ENCODE measurements at regions not wholly inside any gene's neighbourhood (a gene's known extent, or its start where the extent isn't known, plus 50 kb on each side); places are given as distances from the start of the nearest gene placed in this dataset.

DNA sequence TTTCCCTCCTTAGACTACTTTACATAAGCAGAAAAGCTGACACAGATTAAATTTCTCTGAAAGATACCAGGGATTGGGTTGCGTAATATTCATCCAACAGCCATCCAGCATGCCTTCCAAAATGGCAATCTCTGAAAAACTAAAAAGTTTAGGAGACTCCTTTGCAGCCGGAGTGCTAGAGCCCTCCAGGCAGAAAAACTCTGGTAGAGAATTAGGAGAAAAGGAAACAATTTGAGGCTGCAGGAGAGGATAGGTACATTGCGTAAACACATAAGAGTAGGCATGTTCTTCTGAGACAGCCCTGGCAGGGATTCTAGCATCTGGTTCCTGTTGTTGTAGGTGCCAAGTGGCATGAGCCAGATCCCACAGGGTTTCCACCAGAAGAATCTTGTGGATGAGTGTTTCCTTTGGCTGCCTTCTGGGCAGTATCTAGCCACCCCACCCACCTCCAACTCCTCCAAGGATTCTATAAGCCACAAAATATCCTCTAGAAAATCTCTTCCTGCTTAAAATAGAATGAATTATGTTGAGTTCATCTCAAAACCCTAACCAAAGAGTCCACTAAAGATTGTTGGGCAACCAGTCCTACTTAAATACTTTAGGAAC, 402.4 kb downstream of the HGF start:
- no peaks in the 10 kb centered on the region for H3K27me3 ChIP-seq (ENCODE audit: control insufficient read depth, insufficient read depth, low read length)
- H3K36me3 ChIP-seq (ENCODE audit: control insufficient read depth, insufficient read depth, low read length): no peaks in the 10 kb centered on the region
- H3K4me3 ChIP-seq (ENCODE audit: low read depth, low read length): no peak overlapping the region
- H3K9ac ChIP-seq (ENCODE audit: low read length): no peak overlapping the region
- H3K27ac ChIP-seq (ENCODE audit: low read depth, low read length): no peak overlapping the region
- peaks cover 9% of the 10 kb centered on the region for H3K4me1 ChIP-seq (ENCODE audit: control insufficient read depth, insufficient read depth, low read length)
- H3K9me3 ChIP-seq (ENCODE audit: control insufficient read depth, insufficient read depth, low read depth, low read length): no peaks in the 10 kb centered on the region

DNA sequence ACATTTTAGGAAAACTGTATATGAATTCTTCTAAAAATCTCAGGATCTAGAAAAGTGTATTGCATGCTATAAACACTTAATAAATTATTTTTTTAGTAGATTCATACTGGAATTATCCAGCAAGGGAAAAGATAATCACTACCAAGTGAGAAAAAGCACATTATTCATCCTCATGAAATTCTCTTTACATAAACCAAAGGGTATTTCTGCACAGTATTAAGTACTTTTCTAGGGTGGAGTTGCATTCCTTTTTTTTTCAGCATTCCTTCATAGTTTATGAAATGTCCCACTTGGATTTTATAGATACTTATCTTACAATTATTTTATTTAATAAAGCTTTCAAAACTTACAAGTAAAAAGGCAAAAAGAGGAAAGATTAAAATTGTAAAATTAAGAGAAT, 403.3 kb downstream of the HGF start:
- Histone ChIP-seq H3K36me3 (ENCODE audit: control insufficient read depth, insufficient read depth, low read length) (no peaks in the 10 kb centered on the region), H3K9ac (ENCODE audit: low read length) (no peak overlapping the region), H3K4me3 (ENCODE audit: low read depth, low read length) (no peak overlapping the region), H3K4me1 (ENCODE audit: control insufficient read depth, insufficient read depth, low read length) (peaks cover 9% of the 10 kb centered on the region), H3K9me3 (ENCODE audit: control insufficient read depth, insufficient read depth, low read depth, low read length) (no peaks in the 10 kb centered on the region), H3K27me3 (ENCODE audit: control insufficient read depth, insufficient read depth, low read length) (no peaks in the 10 kb centered on the region), H3K27ac (ENCODE audit: low read depth, low read length) (no peak overlapping the region)

GRCh38 chr7:81361769-81362312, 408.0 kb downstream of the HGF start:
- Histone ChIP-seq H3K9ac (ENCODE audit: low read length) (no peak overlapping the region), H3K36me3 (ENCODE audit: control insufficient read depth, insufficient read depth, low read length) (no peaks in the 10 kb centered on the region), H3K27me3 (ENCODE audit: control insufficient read depth, insufficient read depth, low read length) (no peaks in the 10 kb centered on the region), H3K4me1 (ENCODE audit: control insufficient read depth, insufficient read depth, low read length) (peaks cover 9% of the 10 kb centered on the region), H3K9me3 (ENCODE audit: control insufficient read depth, insufficient read depth, low read depth, low read length) (no peaks in the 10 kb centered on the region), H3K27ac (ENCODE audit: low read depth, low read length) (no peak overlapping the region), H3K4me3 (ENCODE audit: low read depth, low read length) (no peak overlapping the region)

GRCh38 chr7:81355911-81356310, 413.9 kb downstream of the HGF start:
- Histone ChIP-seq H3K27me3 (ENCODE audit: control insufficient read depth, insufficient read depth, low read length) (no peaks in the 10 kb centered on the region), H3K4me3 (ENCODE audit: low read depth, low read length) (no peak overlapping the region), H3K27ac (ENCODE audit: low read depth, low read length) (no peak overlapping the region), H3K9ac (ENCODE audit: low read length) (no peak overlapping the region), H3K36me3 (ENCODE audit: control insufficient read depth, insufficient read depth, low read length) (no peaks in the 10 kb centered on the region), H3K9me3 (ENCODE audit: control insufficient read depth, insufficient read depth, low read depth, low read length) (no peaks in the 10 kb centered on the region), H3K4me1 (ENCODE audit: control insufficient read depth, insufficient read depth, low read length) (no peaks in the 10 kb centered on the region)

DNA sequence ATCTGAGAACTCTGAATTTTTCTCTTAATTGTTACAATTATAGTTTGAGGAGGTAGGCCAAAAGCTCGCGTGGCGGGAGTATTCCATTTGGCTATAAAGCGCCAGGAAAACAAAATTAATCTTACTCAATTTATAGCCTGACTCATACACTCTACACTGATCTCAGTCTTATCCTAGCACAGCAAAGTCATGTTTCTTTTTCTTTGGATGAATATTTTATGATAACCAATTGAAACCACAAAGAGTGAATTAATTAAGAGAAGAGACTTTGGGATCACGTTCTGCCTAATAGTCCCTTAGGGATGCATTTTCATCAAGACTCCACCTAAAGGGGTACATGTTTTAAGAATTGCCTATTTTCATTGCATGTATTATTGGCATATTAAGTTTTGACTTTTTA, 420.8 kb downstream of the HGF start:
- no peaks in the 10 kb centered on the region for H3K9me3 ChIP-seq (ENCODE audit: control insufficient read depth, insufficient read depth, low read depth, low read length)
- H3K4me3 ChIP-seq (ENCODE audit: low read depth, low read length): no peak overlapping the region
- H3K4me1 ChIP-seq (ENCODE audit: control insufficient read depth, insufficient read depth, low read length): no peaks in the 10 kb centered on the region
- no peaks in the 10 kb centered on the region for H3K36me3 ChIP-seq (ENCODE audit: control insufficient read depth, insufficient read depth, low read length)
- H3K27ac ChIP-seq (ENCODE audit: low read depth, low read length): no peak overlapping the region
- H3K9ac ChIP-seq (ENCODE audit: low read length): no peak overlapping the region
- no peaks in the 10 kb centered on the region for H3K27me3 ChIP-seq (ENCODE audit: control insufficient read depth, insufficient read depth, low read length)

DNA sequence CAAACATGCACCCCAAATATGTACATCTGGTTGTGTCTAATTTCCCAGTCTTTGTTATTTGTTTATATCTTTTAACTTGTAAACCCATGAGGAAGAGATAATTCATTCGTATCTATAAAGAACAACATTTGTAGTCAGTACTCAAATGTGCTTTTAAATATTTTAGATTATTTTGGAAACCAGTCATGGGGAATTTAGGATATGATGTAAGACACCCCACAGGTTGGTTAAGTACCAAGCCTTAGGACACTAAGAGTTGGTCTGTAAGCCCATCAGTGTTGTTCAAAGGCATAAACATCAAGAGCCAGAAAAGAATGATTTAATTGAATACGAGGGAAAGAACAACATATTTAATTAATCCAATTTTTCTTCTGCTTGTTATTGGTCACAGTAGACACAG, 421.1 kb upstream of the SEMA3C start:
- no peaks in the 10 kb centered on the region for H3K9me3 ChIP-seq (ENCODE audit: control insufficient read depth, insufficient read depth, low read depth, low read length)
- no peaks in the 10 kb centered on the region for H3K36me3 ChIP-seq (ENCODE audit: control insufficient read depth, insufficient read depth, low read length)
- no peak overlapping the region for H3K9ac ChIP-seq (ENCODE audit: low read length)
- no peaks in the 10 kb centered on the region for H3K27me3 ChIP-seq (ENCODE audit: control insufficient read depth, insufficient read depth, low read length)
- H3K4me1 ChIP-seq (ENCODE audit: control insufficient read depth, insufficient read depth, low read length): 0 out of 2 replicates have a peak, but pooled peaks cover 3% of the 10 kb centered on the region
- H3K4me3 ChIP-seq (ENCODE audit: low read depth, low read length): no peak overlapping the region
- no peak overlapping the region for H3K27ac ChIP-seq (ENCODE audit: low read depth, low read length)

DNA sequence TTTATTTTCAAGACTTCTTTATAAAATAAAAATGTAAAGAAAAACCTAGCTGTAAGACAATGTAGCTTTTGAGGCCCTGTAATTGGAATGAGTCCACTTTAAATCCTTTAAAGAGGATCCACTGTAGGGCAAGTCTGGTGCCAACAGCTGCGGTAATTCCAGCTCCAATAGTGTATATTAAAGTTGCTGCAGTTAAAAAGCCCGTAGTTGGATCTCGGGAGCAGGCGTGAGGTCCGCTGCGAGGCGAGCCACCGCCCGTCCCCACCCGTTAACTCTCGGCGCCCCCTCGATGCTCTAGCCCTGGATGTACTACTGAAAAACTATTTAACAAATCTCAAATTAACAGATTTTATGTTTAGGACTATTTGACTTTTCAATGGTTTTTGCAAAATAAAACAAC, 414.7 kb upstream of the SEMA3C start:
- H3K27ac ChIP-seq (ENCODE audit: low read depth, low read length): no peak overlapping the region
- H3K9ac ChIP-seq (ENCODE audit: low read length): no peak overlapping the region
- no peaks in the 10 kb centered on the region for H3K27me3 ChIP-seq (ENCODE audit: control insufficient read depth, insufficient read depth, low read length)
- no peaks in the 10 kb centered on the region for H3K9me3 ChIP-seq (ENCODE audit: control insufficient read depth, insufficient read depth, low read depth, low read length)
- no peak overlapping the region for H3K4me3 ChIP-seq (ENCODE audit: low read depth, low read length)
- H3K4me1 ChIP-seq (ENCODE audit: control insufficient read depth, insufficient read depth, low read length): no peaks in the 10 kb centered on the region
- no peaks in the 10 kb centered on the region for H3K36me3 ChIP-seq (ENCODE audit: control insufficient read depth, insufficient read depth, low read length)

DNA sequence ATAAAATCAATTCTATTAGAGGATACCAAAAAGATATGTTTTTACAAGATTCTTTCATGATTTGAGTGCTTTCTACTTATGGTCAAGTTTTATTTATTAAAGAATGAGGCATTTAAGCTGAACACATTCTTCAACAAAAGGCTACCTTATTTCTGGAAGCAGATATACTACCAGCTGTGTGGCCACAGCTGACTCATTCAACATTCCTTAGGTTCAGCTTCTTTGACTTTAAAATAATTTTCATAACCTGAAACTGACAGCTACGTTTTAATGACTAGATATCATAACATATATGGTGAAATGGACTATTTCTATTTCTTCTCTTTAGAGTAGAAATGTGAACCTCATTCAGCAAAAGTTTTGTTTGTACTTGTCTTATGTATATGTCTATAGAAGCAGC, 414.2 kb upstream of the SEMA3C start:
- H3K27me3 ChIP-seq (ENCODE audit: control insufficient read depth, insufficient read depth, low read length): no peaks in the 10 kb centered on the region
- no peak overlapping the region for H3K4me3 ChIP-seq (ENCODE audit: low read depth, low read length)
- no peak overlapping the region for H3K27ac ChIP-seq (ENCODE audit: low read depth, low read length)
- H3K9me3 ChIP-seq (ENCODE audit: control insufficient read depth, insufficient read depth, low read depth, low read length): no peaks in the 10 kb centered on the region
- H3K9ac ChIP-seq (ENCODE audit: low read length): no peak overlapping the region
- H3K4me1 ChIP-seq (ENCODE audit: control insufficient read depth, insufficient read depth, low read length): no peaks in the 10 kb centered on the region
- H3K36me3 ChIP-seq (ENCODE audit: control insufficient read depth, insufficient read depth, low read length): no peaks in the 10 kb centered on the region

GRCh38 chr7:81331061-81332018, 412.5 kb upstream of the SEMA3C start:
- Histone ChIP-seq H3K9me3 (ENCODE audit: control insufficient read depth, insufficient read depth, low read depth, low read length) (no peaks in the 10 kb centered on the region), H3K9ac (ENCODE audit: low read length) (no peak overlapping the region), H3K4me1 (ENCODE audit: control insufficient read depth, insufficient read depth, low read length) (no peaks in the 10 kb centered on the region), H3K27me3 (ENCODE audit: control insufficient read depth, insufficient read depth, low read length) (no peaks in the 10 kb centered on the region), H3K27ac (ENCODE audit: low read depth, low read length) (no peak overlapping the region), H3K4me3 (ENCODE audit: low read depth, low read length) (no peak overlapping the region), H3K36me3 (ENCODE audit: control insufficient read depth, insufficient read depth, low read length) (no peaks in the 10 kb centered on the region)

DNA sequence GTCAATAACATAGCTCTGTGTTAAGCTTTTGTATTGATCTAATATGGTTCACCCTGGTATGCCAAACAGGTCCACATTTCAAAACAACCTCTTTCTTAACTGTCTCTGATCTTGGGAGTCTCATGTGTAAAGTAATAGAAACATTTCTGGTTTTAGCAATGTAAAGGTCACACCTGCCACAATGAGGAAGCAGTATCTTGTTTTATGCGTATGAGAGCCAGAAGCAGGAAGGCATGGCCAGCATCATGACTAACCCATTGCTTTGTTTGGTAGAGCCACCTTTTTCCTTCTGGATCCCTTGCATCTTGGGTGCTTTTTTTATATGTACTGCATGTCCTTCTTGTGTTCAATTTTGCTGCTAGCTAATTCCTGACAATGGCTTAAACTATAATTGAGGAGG, 411.3 kb upstream of the SEMA3C start:
- Histone ChIP-seq H3K27ac (ENCODE audit: low read depth, low read length) (no peak overlapping the region), H3K4me1 (ENCODE audit: control insufficient read depth, insufficient read depth, low read length) (no peaks in the 10 kb centered on the region), H3K9me3 (ENCODE audit: control insufficient read depth, insufficient read depth, low read depth, low read length) (no peaks in the 10 kb centered on the region), H3K9ac (ENCODE audit: low read length) (no peak overlapping the region), H3K36me3 (ENCODE audit: control insufficient read depth, insufficient read depth, low read length) (no peaks in the 10 kb centered on the region), H3K4me3 (ENCODE audit: low read depth, low read length) (no peak overlapping the region), H3K27me3 (ENCODE audit: control insufficient read depth, insufficient read depth, low read length) (no peaks in the 10 kb centered on the region)

All from HUES6 (cell line).